HUDEP-2 (cell line): ENCODE measurements at regions not wholly inside any gene's neighbourhood (a gene's known extent, or its start where the extent isn't known, plus 50 kb on each side); places are given as distances from the start of the nearest gene placed in this dataset.
"Not testable (repeated sequence)": the region's sequence is repeated elsewhere in the genome, so short reads cannot be mapped to it uniquely, and the experiment has no call there.

Source experiments
- DNase-seq, 76 experiments: peaks; one replicate each; lab custom pipeline; 2025; ENCODE audit not compliant: unreplicated experiment in 76 of 76; lab: John Stamatoyannopoulos, UW

- no peak for DNase-seq
Measured at GRCh38 chr10:90226517-90226916, 525.1 kb downstream of the KIF20B start.

- peak in 1 of 76 experiments; percentile 12 for DNase-seq
Measured at GRCh38 chr10:90227217-90227656, 525.8 kb downstream of the KIF20B start.

GRCh38 chr10:90227786-90228185 lies 526.4 kb downstream of the KIF20B start:
- no peak for DNase-seq

DNA sequence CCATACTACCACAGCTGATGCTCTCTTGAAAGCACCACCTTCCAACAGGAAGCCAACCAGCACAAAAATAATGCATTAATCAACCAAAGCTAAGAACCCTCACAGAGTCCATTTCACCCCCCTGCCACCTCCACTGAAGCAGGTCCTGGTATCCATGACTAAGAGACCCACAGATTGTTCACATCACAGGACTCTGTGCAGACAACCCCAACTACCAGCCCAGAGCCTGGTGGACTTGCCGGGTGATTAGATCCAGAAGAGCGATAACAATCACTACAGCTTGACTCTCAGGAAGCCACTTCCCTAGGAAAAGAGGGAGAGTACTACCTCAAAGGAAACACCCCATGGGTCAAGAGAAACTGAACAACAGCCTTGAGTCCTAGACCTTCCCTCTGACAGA lies 528.1 kb downstream of the KIF20B start:
- no peak for DNase-seq

- not testable (repeated sequence) for DNase-seq
Measured at GRCh38 chr10:90233805-90234204, 532.4 kb downstream of the KIF20B start.

DNA sequence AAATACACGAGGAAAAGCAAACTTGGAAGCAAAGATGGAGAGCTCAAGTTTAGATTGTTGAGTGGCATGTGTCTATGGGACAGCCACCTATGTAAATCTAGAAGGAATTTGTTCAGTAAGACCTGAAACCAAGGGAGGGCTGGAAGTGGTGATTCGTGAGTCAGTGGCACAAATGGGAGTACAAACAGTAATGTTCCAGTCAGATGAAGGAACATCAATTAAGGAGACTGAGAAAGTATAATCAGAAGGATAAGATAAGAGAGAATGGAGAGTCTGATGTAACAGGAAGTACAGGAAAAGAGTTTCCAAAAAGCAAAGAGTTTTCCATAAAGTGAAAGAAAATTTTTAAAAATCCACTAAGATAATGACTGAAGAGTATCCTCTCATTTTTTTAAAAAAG lies 544.2 kb downstream of the KIF20B start:
- no peak for DNase-seq

DNA sequence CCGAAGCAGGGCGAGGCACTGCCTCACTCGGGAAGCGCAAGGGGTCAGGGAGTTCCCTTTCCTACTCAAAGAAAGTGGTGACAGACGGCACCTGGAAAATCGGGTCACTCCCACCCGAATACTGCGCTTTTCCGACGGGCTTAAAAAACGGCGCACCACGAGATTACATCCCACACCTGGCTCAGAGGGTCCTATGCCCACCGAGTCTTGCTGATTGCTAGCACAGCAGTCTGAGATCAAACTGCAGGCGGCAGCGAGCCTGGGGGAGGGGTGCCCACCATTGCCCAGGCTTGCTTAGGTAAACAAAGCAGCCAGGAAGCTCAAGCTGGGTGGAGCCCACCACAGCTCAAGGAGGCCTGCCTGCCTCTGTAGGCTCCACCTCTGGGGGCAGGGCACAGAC lies 549.4 kb downstream of the KIF20B start:
- DNase-seq = not testable (repeated sequence)

- no peak for DNase-seq
Measured at GRCh38 chr10:90269699-90270098, 568.3 kb downstream of the KIF20B start.

- peak in 9 of 76 experiments; percentile 0 to 63 (median 50) for DNase-seq
Measured at GRCh38 chr10:90274721-90275468, 573.5 kb downstream of the KIF20B start.

- DNase-seq = no peak
Measured at GRCh38 chr10:90276894-90277475, 575.6 kb downstream of the KIF20B start.

DNA sequence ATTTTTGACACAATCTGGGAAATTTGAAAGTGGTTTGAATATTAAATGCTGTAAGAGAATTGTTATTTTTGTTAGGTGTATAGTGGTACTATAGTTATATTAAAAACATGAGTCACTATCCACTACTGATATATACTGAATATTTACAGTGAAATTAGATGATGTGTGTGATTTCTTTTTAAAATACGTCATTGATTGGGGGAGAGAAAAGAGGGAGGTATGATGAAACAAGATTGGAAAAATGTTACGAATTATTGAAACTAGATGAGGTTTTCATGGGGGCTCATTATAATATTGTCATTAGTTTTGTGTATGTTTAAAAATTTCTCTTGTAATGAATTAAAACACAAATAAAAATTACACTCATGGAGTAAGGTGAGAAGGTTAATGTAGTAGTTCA lies 571.4 kb downstream of the HTR7 start:
- DNase-seq = no peak

DNA sequence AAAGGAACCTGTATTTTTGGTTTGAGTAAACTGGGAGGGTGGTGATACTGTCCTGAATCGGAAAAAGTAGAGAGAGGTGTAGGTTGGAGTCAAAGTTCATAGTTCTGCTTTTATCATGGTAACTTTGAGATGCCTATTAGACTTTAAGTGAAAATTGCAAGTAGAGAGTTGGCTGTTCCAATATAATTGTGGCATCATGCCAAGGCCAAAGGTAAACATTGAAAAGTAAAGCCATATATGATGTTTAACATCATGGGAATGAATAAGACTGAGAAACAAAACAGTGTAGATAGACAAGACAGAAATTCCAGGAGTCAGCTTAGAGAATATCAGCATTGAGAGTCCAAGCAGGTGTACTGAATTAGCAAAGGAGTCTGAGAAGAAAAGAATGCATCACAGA lies 570.9 kb downstream of the HTR7 start:
- no peak for DNase-seq

- peak in 1 of 76 experiments; percentile 0 for DNase-seq
Measured at GRCh38 chr10:90288391-90288933, 569.4 kb downstream of the HTR7 start.

GRCh38 chr10:90289037-90289436 lies 568.8 kb downstream of the HTR7 start:
- no peak for DNase-seq

DNA sequence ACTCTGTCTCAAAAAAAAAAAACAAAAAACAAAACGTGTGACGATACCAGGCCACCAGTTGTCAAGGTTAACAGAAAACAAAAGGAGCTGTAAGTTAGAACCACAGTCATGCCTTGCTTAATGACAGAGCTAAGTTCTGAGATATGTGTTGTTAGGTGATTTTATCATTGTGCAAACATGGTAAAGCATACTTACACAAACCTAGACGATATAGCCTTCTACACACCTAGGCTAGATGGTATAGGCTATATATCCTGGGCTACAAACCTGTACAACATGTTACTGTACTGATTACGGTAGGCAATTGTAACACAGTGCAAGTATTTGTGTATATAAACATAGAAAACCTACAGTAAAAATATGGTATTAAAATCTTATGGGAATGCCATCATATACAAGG lies 564.2 kb downstream of the HTR7 start:
- DNase-seq = no peak

GRCh38 chr10:90294821-90295540 lies 562.9 kb downstream of the HTR7 start:
- DNase-seq = not testable (repeated sequence)

- DNase-seq = not testable (repeated sequence)
Measured at GRCh38 chr10:90302031-90302430, 555.8 kb downstream of the HTR7 start.

DNA sequence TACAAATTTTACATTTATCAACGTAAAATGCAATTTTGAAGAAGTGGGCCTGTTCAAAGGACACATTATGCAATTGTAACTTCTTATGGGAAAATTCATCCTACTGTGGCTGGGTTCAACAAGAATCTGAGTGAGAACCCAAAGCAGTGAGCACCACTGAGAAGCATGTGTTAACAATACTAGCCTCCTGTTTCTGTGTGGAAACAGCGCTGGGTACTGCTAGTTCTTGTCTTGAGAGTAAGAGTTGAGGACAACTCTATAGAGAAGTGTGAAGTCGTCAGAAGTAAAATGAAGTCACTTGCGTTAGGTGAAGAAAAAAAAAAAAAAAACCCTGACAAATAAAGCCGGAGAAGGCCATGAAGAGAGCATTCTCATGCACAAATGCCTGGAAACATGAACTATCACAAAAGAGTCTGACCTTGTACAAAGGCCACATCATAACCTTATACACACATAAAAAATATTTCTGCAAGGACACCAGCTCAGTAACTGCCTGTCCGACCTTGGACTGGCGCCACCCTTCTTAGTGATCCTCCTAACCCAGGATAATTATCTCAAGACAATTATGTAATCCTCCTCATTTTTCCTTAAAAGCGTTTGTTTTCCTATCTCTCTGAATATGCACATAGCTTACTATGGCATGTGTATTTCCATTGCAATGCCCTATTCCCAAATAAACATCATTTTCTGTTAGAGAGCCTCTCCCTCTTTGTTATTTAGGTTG lies 554.9 kb downstream of the HTR7 start:
- no peak for DNase-seq

DNA sequence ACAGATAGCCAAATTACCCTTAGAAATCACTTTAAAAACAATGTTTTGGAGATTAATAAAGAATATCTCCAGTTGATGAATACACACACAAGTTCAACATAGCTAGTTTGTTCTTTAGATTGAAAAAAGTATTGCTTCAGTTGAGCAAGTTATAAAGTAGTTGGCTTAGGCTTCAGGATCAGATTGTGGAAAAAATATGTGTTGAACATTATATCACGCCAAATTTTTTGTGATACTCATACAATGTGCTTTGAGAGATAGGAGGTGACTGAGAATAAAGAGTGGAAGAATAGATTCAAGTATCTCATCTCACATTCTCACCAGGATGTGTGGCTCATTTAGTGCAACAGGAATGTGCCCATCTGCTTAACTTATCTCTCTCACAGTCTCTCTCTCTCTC lies 553.3 kb downstream of the HTR7 start:
- no peak for DNase-seq

- DNase-seq = no peak
Measured at GRCh38 chr10:90306187-90306586, 551.7 kb downstream of the HTR7 start.

DNA sequence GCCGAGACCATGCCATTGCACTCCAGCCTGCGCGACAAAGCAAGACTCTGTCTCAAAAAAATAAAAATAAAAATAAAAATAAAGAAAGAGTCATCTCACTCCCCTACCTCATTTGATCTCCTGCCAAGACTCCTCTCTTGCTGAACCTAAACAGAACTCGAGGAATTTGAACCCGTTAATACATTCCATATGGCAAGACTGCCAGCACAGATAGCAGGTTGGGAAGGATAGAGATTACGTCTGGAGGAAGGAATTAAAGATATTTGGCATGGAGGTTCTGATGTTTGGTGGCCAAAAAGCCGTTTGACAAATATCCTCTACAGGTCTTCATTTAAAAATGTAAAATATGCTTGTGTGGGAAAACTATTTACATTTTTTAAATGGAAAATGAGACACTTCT lies 549.6 kb downstream of the HTR7 start:
- no peak for DNase-seq
